GM12873 (cell line): ENCODE measurements at regions not wholly inside any gene's neighbourhood (a gene's known extent, or its start where the extent isn't known, plus 50 kb on each side); places are given as distances from the start of the nearest gene placed in this dataset.

Experiments used
- CTCF ChIP-seq: IDR thresholded peaks from 2 replicates; pipeline ENCODE4 v1.5.1; 2012; ENCODE audit warnings: low read depth, mild to moderate bottlenecking, moderate library complexity, low read length, control low read depth; ENCODE audit not compliant: insufficient read depth; ENCODE audit errors: missing control alignments

- TF ChIP-seq CTCF: no peak
Measured at GRCh38 chr10:44009891-44010632, 361.4 kb upstream of the ZNF32 start.

GRCh38 chr10:44008917-44009709 lies 360.4 kb upstream of the ZNF32 start:
- no peak for TF ChIP-seq CTCF

- no peak for TF ChIP-seq CTCF
Measured at GRCh38 chr10:44008270-44008916, 359.7 kb upstream of the ZNF32 start.

- TF ChIP-seq CTCF: no peak
Measured at GRCh38 chr10:44006771-44007170, 358.1 kb upstream of the ZNF32 start.

GRCh38 chr10:44005788-44006099 lies 357.1 kb upstream of the ZNF32 start:
- TF ChIP-seq CTCF: no peak

GRCh38 chr10:44004913-44005787 lies 356.5 kb upstream of the ZNF32 start:
- no peak for TF ChIP-seq CTCF
